ENCODE measurements at regions not wholly inside any gene's neighbourhood (a gene's known extent, or its start where the extent isn't known, plus 50 kb on each side); places are given as distances from the start of the nearest gene placed in this dataset.
"Not testable (repeated sequence)": the region's sequence is repeated elsewhere in the genome, so short reads cannot be mapped to it uniquely, and the experiment has no call there.

- not testable (repeated sequence) for TF ChIP-seq CTCF (IDR thresholded peaks at IDR 0.05); POLR2A (IDR thresholded peaks at IDR 0.05; ENCODE audit: low read depth)
These were observed 80.0 kb upstream of the RGPD4 start for GRCh38 chr2:107746552-107747198.

All from esophagus muscularis mucosa (tissue), 3 donors.